HepG2 (cell line): ENCODE measurements at regions not wholly inside any gene's neighbourhood (a gene's known extent, or its start where the extent isn't known, plus 50 kb on each side); places are given as distances from the start of the nearest gene placed in this dataset.

Source experiments
- ATAC-seq: fragments of 200-7000 bp; cut with Tn5 transposase; 3 replicates; pipeline ENCODE4 v1.9.1; 2020; ENCODE audit warnings: mild to moderate bottlenecking, moderate library complexity
- BruUV-seq: library from RNA; stranded (reverse); fragments of 400-500 nt; replicated peaks from 2 replicates; lab custom pipeline; 2021; lab: Mats Ljungman, UMichigan
- CTCF ChIA-PET: fragments of 300-600 bp; formaldehyde crosslinking; extraction: SDS; loops from one replicate; lab custom pipeline; 2021; ENCODE audit warnings: low total read pairs, inconsistent platforms, low intra/inter-chr PET ratio; lab: Yijun Ruan, JAX
- POLR2A ChIA-PET: fragments of 350-600 bp; sonication (Branson Sonifier 250); formaldehyde crosslinking; loops from one replicate; lab custom pipeline; 2020; ENCODE audit warnings: antibody characterized with exemption, inconsistent platforms; lab: Yijun Ruan, JAX
- DNase-seq: peaks from one replicate; pipeline ENCODE4 v3.0.0-alpha.2; 2015; ENCODE audit warnings: low spot score
- FAIRE-seq: peaks from 3 replicates; lab custom pipeline; 2011; peaks lifted over from hg19 to GRCh38; lab: Jason Lieb, UNC
- H2AFZ ChIP-seq: one replicate; pipeline ENCODE4 v1.6.1; 2011; ENCODE audit warnings: low read length, inconsistent platforms
- H3K27ac ChIP-seq: fragments of 300-600 bp; 3 replicates; pipeline ENCODE4 v1.8.0; 2011; ENCODE audit warnings: mixed run types, mild to moderate bottlenecking, mixed read lengths, low read length, inconsistent platforms; ENCODE audit not compliant: insufficient read depth; ENCODE audit errors: extremely low read length
- H3K27me3 ChIP-seq, 2 experiments: fragments of 200-600 bp in 1 of 2; 2 replicates in 1 of 2; 3 replicates in 1 of 2; pipeline versions ENCODE4 v1.6.0 to v1.8.0; 2011; ENCODE audit warnings: low read length in 2 of 2, mild to moderate bottlenecking in 2 of 2, moderate library complexity in 2 of 2, inconsistent platforms in 1 of 2; ENCODE audit not compliant: insufficient read depth in 2 of 2, control insufficient read depth in 1 of 2
- H3K36me3 ChIP-seq, 2 experiments: fragments of 200-600 bp in 1 of 2; replicated peaks in 1 of 2; 2 replicates in 1 of 2; 3 replicates in 1 of 2; pipeline versions ENCODE4 v1.5.1 to v1.8.0; 2011; ENCODE audit warnings: low read length in 2 of 2, inconsistent platforms in 1 of 2; ENCODE audit not compliant: insufficient read depth in 2 of 2, control insufficient read depth in 1 of 2
- H3K4me1 ChIP-seq: 2 replicates; pipeline ENCODE4 v1.5.1; 2012; ENCODE audit warnings: low read length, inconsistent platforms; ENCODE audit not compliant: insufficient read depth
- H3K4me2 ChIP-seq: 2 replicates; pipeline ENCODE4 v1.6.0; 2011; ENCODE audit warnings: low read depth, low read length, inconsistent platforms
- H3K4me3 ChIP-seq, 3 experiments: fragments of 200-600 bp in 1 of 3; sonication (generic), shearing (Covaris generic) in 1 of 3; replicated peaks in 1 of 3; 2 replicates each; pipeline ENCODE4 v1.5.1; 2011 to 2016; ENCODE audit warnings: low read length in 3 of 3, inconsistent platforms in 2 of 3, low read depth in 2 of 3, mild to moderate bottlenecking in 2 of 3, control low read depth in 1 of 3, mixed read lengths in 1 of 3; ENCODE audit not compliant: insufficient read depth in 1 of 3
- H3K79me2 ChIP-seq: one replicate; pipeline ENCODE4 v1.6.1; 2011; ENCODE audit warnings: low read length, inconsistent platforms; ENCODE audit not compliant: insufficient read depth
- H3K9ac ChIP-seq: 2 replicates; pipeline ENCODE4 v1.6.0; 2011; ENCODE audit warnings: mild to moderate bottlenecking, low read depth, low read length, inconsistent platforms; ENCODE audit not compliant: insufficient read depth
- H3K9me3 ChIP-seq: 2 replicates; pipeline ENCODE4 v1.5.1; 2012; ENCODE audit warnings: mild to moderate bottlenecking, low read length
- H4K20me1 ChIP-seq: 2 replicates; pipeline ENCODE4 v1.6.0; 2011; ENCODE audit warnings: inconsistent platforms, mild to moderate bottlenecking, low read length, moderate library complexity; ENCODE audit not compliant: insufficient read depth
- PITX1 ChIP-seq: sonication (generic); formaldehyde crosslinking; IDR thresholded peaks from 2 replicates; pipeline ENCODE4 v1.5.1; 2020; ENCODE audit warnings: mild to moderate bottlenecking, missing genetic modification reagents
- ZNF629 ChIP-seq: sonication (generic); formaldehyde crosslinking; conservative IDR thresholded peaks from 2 replicates; pipeline ENCODE4 v1.5.0; 2020; ENCODE audit warnings: missing genetic modification reagents
- ZNF687 ChIP-seq: sonication (generic); formaldehyde crosslinking; IDR thresholded peaks from 2 replicates; pipeline ENCODE4 v1.5.1; 2020; ENCODE audit warnings: mild to moderate bottlenecking, missing genetic modification reagents, moderate library complexity
- ZNF761 ChIP-seq: sonication (generic); formaldehyde crosslinking; conservative IDR thresholded peaks from 2 replicates; pipeline ENCODE4 v1.4.0; 2020; ENCODE audit warnings: mild to moderate bottlenecking, missing genetic modification reagents
- WGBS: methylation state at CpG from one replicate; pipeline ENCODE4 v1.1.6; 2017; ENCODE audit warnings: low lambda C conversion rate; 5-methylcytosine and 5-hydroxymethylcytosine counted together
- in situ Hi-C: cut with HindIII; loops from 2 replicates; pipeline ENCODE4 v1.10.0; 2017; ENCODE audit warnings: low pct_unique_long_range_greater_than_20kb; ENCODE audit not compliant: extremely low pct_ligation_motif_present
- intact Hi-C: fragments of 100-400 bp; cut with micrococcal nuclease; formaldehyde crosslinking; loops from one replicate; pipeline ENCODE4 v1.10.0; 2022; ENCODE audit not compliant: unreplicated experiment
- TF ChIP-seq, protein P1 (sequence below): sonication (generic); formaldehyde crosslinking; IDR thresholded peaks from 2 replicates; pipeline ENCODE4 v1.4.0; 2020; ENCODE audit warnings: mild to moderate bottlenecking, missing genetic modification reagents

DNA sequence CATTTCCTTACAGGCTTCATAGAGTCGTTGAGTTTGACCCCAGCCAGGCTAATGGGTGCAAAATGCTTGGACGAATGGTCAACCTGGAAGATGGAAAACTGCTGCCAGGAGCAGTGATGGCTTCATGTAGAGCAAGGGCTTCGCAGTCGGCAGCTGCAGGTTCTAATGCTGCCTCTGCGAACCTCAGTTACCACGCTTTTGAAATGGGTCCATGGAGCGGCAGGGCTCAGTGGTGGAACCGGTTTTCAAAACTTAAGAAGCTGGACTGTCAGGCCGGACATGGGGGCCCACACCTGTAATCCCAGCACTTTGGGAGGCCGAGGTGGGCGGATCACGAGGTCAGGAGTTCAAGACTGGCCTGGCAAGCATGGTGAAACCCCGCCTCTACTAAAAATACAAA lies 55.9 kb upstream of the PRR5 start:
- no peak for DNase-seq
- H3K27me3 ChIP-seq: peaks cover 0 to 4% of the 10 kb centered on the region in 2 experiments; a peak in 2 of 5 replicates
- 61% methylated on average over 7 of the region's 13 CpGs for WGBS
- intact Hi-C loops (no loop called here), in situ Hi-C loops (loop anchor here (25.0 kb wide), 1 partner anchor 759 kb away; the partner anchor contains the start of gene PNPLA5)
- H2AFZ ChIP-seq: no peak overlapping the region
- FAIRE-seq: no peak
- TF ChIP-seq, protein P1, sequence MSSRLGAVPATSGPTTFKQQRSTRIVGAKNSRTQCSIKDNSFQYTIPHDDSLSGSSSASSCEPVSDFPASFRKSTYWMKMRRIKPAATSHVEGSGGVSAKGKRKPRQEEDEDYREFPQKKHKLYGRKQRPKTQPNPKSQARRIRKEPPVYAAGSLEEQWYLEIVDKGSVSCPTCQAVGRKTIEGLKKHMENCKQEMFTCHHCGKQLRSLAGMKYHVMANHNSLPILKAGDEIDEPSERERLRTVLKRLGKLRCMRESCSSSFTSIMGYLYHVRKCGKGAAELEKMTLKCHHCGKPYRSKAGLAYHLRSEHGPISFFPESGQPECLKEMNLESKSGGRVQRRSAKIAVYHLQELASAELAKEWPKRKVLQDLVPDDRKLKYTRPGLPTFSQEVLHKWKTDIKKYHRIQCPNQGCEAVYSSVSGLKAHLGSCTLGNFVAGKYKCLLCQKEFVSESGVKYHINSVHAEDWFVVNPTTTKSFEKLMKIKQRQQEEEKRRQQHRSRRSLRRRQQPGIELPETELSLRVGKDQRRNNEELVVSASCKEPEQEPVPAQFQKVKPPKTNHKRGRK (CRISPR knock-in tag): no peak
- peak; percentile 39; the same call in 1 of the 2 replicates for TF ChIP-seq ZNF629 (CRISPR knock-in tag)
- BruUV-seq: no TSS peak
- ChIA-PET CTCF (no interaction called here), POLR2A (interaction anchor here (1.2 kb wide), 1 partner anchor 30 kb away, joined by 4 read pairs; no protein-coding TSS in a partner anchor)
- ATAC-seq: no peak
- H3K9me3 ChIP-seq: no peaks in the 10 kb centered on the region
- no peaks in the 10 kb centered on the region for H4K20me1 ChIP-seq
- no peak overlapping the region for H3K4me3 ChIP-seq
- H3K4me1 ChIP-seq: peaks cover 35% of the 10 kb centered on the region
- no peaks in the 10 kb centered on the region for H3K36me3 ChIP-seq
- no peak overlapping the region for H3K9ac ChIP-seq
- H3K4me2 ChIP-seq: no peak overlapping the region
- H3K27ac ChIP-seq: no peak overlapping the region
- no peaks in the 10 kb centered on the region for H3K79me2 ChIP-seq

DNA sequence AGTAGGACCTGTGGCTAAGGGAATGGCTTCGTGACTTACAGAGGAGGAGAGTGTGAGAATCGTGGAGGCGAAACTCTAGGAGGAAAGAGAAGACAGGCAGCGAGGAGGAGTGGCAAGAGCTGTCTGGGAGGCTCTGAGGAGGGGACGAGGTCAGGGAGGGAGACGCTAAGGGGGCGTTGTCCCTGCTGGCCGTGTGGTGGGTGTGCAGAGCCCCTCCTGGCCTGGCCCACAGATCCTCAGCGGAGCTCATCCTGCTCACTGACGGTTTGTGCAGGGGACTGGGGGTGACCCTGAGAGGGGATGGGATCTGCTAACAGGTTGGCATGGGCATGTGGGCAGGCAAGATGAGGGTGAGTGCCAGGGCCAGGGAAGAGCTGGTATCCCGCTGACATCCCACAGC lies 56.5 kb upstream of the PRR5 start:
- WGBS: 13% methylated on average over 9 of the region's 11 CpGs
- ATAC-seq (peak; percentile 23), DNase-seq (no peak), FAIRE-seq (no peak)
- H3K4me3 ChIP-seq: no peak overlapping the region
- intact Hi-C loops (no loop called here), in situ Hi-C loops (loop anchor here (25.0 kb wide), 1 partner anchor 758 kb away; the partner anchor contains the start of gene PNPLA5)
- no peaks in the 10 kb centered on the region for H4K20me1 ChIP-seq
- ChIA-PET POLR2A (interaction anchor here (0.7 to 1.2 kb wide), 2 partner anchors 10 to 31 kb away, joined by 3 to 4 read pairs; no protein-coding TSS in a partner anchor), CTCF (no interaction called here)
- BruUV-seq: no TSS peak
- H3K9me3 ChIP-seq: no peaks in the 10 kb centered on the region
- no peaks in the 10 kb centered on the region for H3K79me2 ChIP-seq
- H3K9ac ChIP-seq: no peak overlapping the region
- TF ChIP-seq ZNF687 (CRISPR knock-in tag) (0 out of 2 replicates have a peak, but pooled peaks have one; percentile 17), ZNF761 (CRISPR knock-in tag) (0 out of 2 replicates have a peak, but pooled peaks have one; percentile 50), PITX1 (CRISPR knock-in tag) (no peak)
- peaks cover 35% of the 10 kb centered on the region for H3K4me1 ChIP-seq
- no peak overlapping the region for H3K27ac ChIP-seq
- H3K27me3 ChIP-seq: peaks cover 0 to 4% of the 10 kb centered on the region in 2 experiments; a peak in 2 of 5 replicates
- no peak overlapping the region for H3K4me2 ChIP-seq
- H3K36me3 ChIP-seq: no peaks in the 10 kb centered on the region
- no peak overlapping the region for H2AFZ ChIP-seq
